ENCODE measurements at regions not wholly inside any gene's neighbourhood (a gene's known extent, or its start where the extent isn't known, plus 50 kb on each side); places are given as distances from the start of the nearest gene placed in this dataset.

GRCh38 chr2:239609607-239610310 is 208.9 kb upstream of the HDAC4 start:
- 90 to 95% methylated on average over 25 to 26 of the region's 26 CpGs for WGBS, 2 donors
- no peaks in the 10 kb centered on the region for H3K4me1 ChIP-seq
- no peaks in the 10 kb centered on the region for H3K27me3 ChIP-seq
- no peaks in the 10 kb centered on the region for H3K9me3 ChIP-seq
- H3K36me3 ChIP-seq (ENCODE audit: low read depth, missing control alignments) = no peaks in the 10 kb centered on the region
- H3K27ac ChIP-seq = no peak overlapping the region
- no peak for TF ChIP-seq CTCF (IDR thresholded peaks at IDR 0.05)
- no peak for TF ChIP-seq POLR2A (IDR thresholded peaks at IDR 0.05)
- DNase-seq = no peak
- H3K4me3 ChIP-seq = no peak overlapping the region
- intact Hi-C loops (cut with DNase I; ENCODE audit: low total_unique reads) = no loop called here

- DNase-seq = no peak
- no peaks in the 10 kb centered on the region for H3K27me3 ChIP-seq
- no peak for TF ChIP-seq POLR2A (IDR thresholded peaks at IDR 0.05)
- no peak for TF ChIP-seq CTCF (IDR thresholded peaks at IDR 0.05)
- no peaks in the 10 kb centered on the region for H3K4me1 ChIP-seq
- no peak overlapping the region for H3K27ac ChIP-seq
- intact Hi-C loops (cut with DNase I; ENCODE audit: low total_unique reads) = no loop called here
- H3K4me3 ChIP-seq = no peak overlapping the region
- no peaks in the 10 kb centered on the region for H3K9me3 ChIP-seq
- WGBS, 2 donors = 92% methylated on average over 11 of the region's 11 CpGs
- H3K36me3 ChIP-seq (ENCODE audit: low read depth, missing control alignments) = no peaks in the 10 kb centered on the region
These were observed 208.3 kb upstream of the HDAC4 start for GRCh38 chr2:239609162-239609561.

GRCh38 chr2:239608723-239609122 is 207.9 kb upstream of the HDAC4 start:
- WGBS, 2 donors = 89 to 93% methylated on average over 15 to 16 of the region's 16 CpGs
- intact Hi-C loops (cut with DNase I; ENCODE audit: low total_unique reads) = no loop called here
- Histone ChIP-seq H3K4me1 (no peaks in the 10 kb centered on the region), H3K27me3 (no peaks in the 10 kb centered on the region), H3K36me3 (ENCODE audit: low read depth, missing control alignments) (no peaks in the 10 kb centered on the region), H3K9me3 (no peaks in the 10 kb centered on the region), H3K27ac (no peak overlapping the region), H3K4me3 (no peak overlapping the region)
- no peak for TF ChIP-seq POLR2A (IDR thresholded peaks at IDR 0.05)
- TF ChIP-seq CTCF (IDR thresholded peaks at IDR 0.05) = no peak
- DNase-seq = no peak

- Histone ChIP-seq H3K36me3 (ENCODE audit: low read depth, missing control alignments) (no peaks in the 10 kb centered on the region), H3K27me3 (no peaks in the 10 kb centered on the region), H3K4me3 (no peak overlapping the region), H3K27ac (no peak overlapping the region), H3K4me1 (no peaks in the 10 kb centered on the region), H3K9me3 (no peaks in the 10 kb centered on the region)
- DNase-seq = no peak
- TF ChIP-seq CTCF (IDR thresholded peaks at IDR 0.05) (no peak), POLR2A (IDR thresholded peaks at IDR 0.05) (no peak)
- WGBS, 2 donors = 53 to 62% methylated on average over 6 of the region's 6 CpGs
- intact Hi-C loops (cut with DNase I; ENCODE audit: low total_unique reads) = no loop called here
These were observed 207.4 kb upstream of the HDAC4 start for GRCh38 chr2:239608260-239608659.

Measured in testis (tissue), 2 donors.